CD14-positive monocyte (primary cell): ENCODE measurements at regions not wholly inside any gene's neighbourhood (a gene's known extent, or its start where the extent isn't known, plus 50 kb on each side); places are given as distances from the start of the nearest gene placed in this dataset.

Experiments used
- DNase-seq, 3 donors: peaks; one replicate each; pipeline ENCODE4 v3.0.0-alpha.2; 2011 to 2022
- H2AFZ ChIP-seq: 2 replicates; pipeline ENCODE4 v1.6.0; 2012; ENCODE audit warnings: mild to moderate bottlenecking, low read depth, low read length, inconsistent platforms; ENCODE audit not compliant: insufficient read depth, poor library complexity, severe bottlenecking
- H3K27ac ChIP-seq, 2 donors: 1 replicate in 1 of 2; 2 replicates in 1 of 2; pipeline ENCODE4 v1.5.1; 2012 to 2013; ENCODE audit warnings: low read length in 2 of 2, control low read depth in 1 of 2, inconsistent platforms in 1 of 2, low read depth in 1 of 2, mild to moderate bottlenecking in 1 of 2
- H3K27me3 ChIP-seq, 2 donors: one replicate each; pipeline versions ENCODE4 v1.6.0 to v1.6.1; 2011 to 2013; ENCODE audit warnings: low read length in 2 of 2; ENCODE audit not compliant: control insufficient read depth in 2 of 2, insufficient read depth in 2 of 2
- H3K36me3 ChIP-seq, 2 donors: replicated peaks in 1 of 2; 1 replicate in 1 of 2; 2 replicates in 1 of 2; pipeline versions ENCODE4 v1.5.1 to v1.6.1; 2012 to 2013; ENCODE audit warnings: low read length in 2 of 2, control low read depth in 1 of 2, inconsistent platforms in 1 of 2, mild to moderate bottlenecking in 1 of 2; ENCODE audit not compliant: insufficient read depth in 2 of 2, control insufficient read depth in 1 of 2
- H3K4me1 ChIP-seq, 2 donors: 1 replicate in 1 of 2; 2 replicates in 1 of 2; pipeline versions ENCODE4 v1.5.1 to v1.6.1; 2012 to 2013; ENCODE audit warnings: low read length in 2 of 2, control low read depth in 1 of 2, inconsistent platforms in 1 of 2, mild to moderate bottlenecking in 1 of 2, moderate library complexity in 1 of 2; ENCODE audit not compliant: insufficient read depth in 2 of 2, control insufficient read depth in 1 of 2
- H3K4me2 ChIP-seq: replicated peaks from 2 replicates; pipeline ENCODE3; 2012; ENCODE audit warnings: low read length, moderate library complexity, mild to moderate bottlenecking; ENCODE audit not compliant: poor library complexity, severe bottlenecking; ENCODE audit errors: extremely low read depth
- H3K4me3 ChIP-seq, 3 experiments: fragments of 200-600 bp in 1 of 3; sonication (generic) in 1 of 3; replicated peaks in 1 of 3; 1 replicate in 2 of 3; 2 replicates in 1 of 3; pipeline ENCODE4 v1.5.1; 2011 to 2013; ENCODE audit warnings: low read length in 3 of 3, mild to moderate bottlenecking in 3 of 3, control low read depth in 2 of 3, low read depth in 2 of 3, inconsistent platforms in 1 of 3, moderate library complexity in 1 of 3
- H3K79me2 ChIP-seq: 2 replicates; pipeline ENCODE4 v1.6.0; 2012; ENCODE audit warnings: mild to moderate bottlenecking, control low read depth, inconsistent platforms, low read length, moderate library complexity; ENCODE audit not compliant: insufficient read depth
- H3K9ac ChIP-seq: 2 replicates; pipeline ENCODE4 v1.6.0; 2017; ENCODE audit warnings: low read length, mild to moderate bottlenecking; ENCODE audit not compliant: insufficient read depth, poor library complexity, severe bottlenecking
- H3K9me3 ChIP-seq, 2 donors: replicated peaks in 1 of 2; 1 replicate in 1 of 2; 2 replicates in 1 of 2; pipeline versions ENCODE4 v1.5.1 to v1.6.1; 2012 to 2013; ENCODE audit warnings: low read length in 2 of 2, control low read depth in 1 of 2; ENCODE audit not compliant: control insufficient read depth in 1 of 2, insufficient read depth in 1 of 2
- H4K20me1 ChIP-seq: 2 replicates; pipeline ENCODE4 v1.6.0; 2012; ENCODE audit warnings: mild to moderate bottlenecking, low read length, control low read depth, moderate library complexity; ENCODE audit not compliant: insufficient read depth
- H3K27ac Mint-ChIP-seq, 7 donors: one replicate each; pipeline ENCODE4 v1.8.0; 2020; ENCODE audit warnings: mild to moderate bottlenecking in 7 of 7, mixed read lengths in 7 of 7, moderate library complexity in 6 of 7, inconsistent platforms in 2 of 7
- H3K27me3 Mint-ChIP-seq, 3 donors: one replicate each; pipeline ENCODE4 v1.8.0; 2021 to 2022; ENCODE audit warnings: low read depth in 3 of 3, mild to moderate bottlenecking in 3 of 3, mixed read lengths in 3 of 3, moderate library complexity in 3 of 3, inconsistent platforms in 1 of 3
- H3K36me3 Mint-ChIP-seq, 2 donors: one replicate each; pipeline ENCODE4 v1.8.0; 2020; ENCODE audit warnings: mixed read lengths in 2 of 2, inconsistent platforms in 1 of 2, mild to moderate bottlenecking in 1 of 2
- H3K4me1 Mint-ChIP-seq: one replicate; pipeline ENCODE4 v1.8.0; 2020; ENCODE audit warnings: mild to moderate bottlenecking, mixed read lengths
- H3K4me3 Mint-ChIP-seq, 2 donors: one replicate each; pipeline ENCODE4 v1.8.0; 2020; ENCODE audit warnings: mild to moderate bottlenecking in 2 of 2, mixed read lengths in 2 of 2, moderate library complexity in 1 of 2
- H3K9me3 Mint-ChIP-seq, 7 donors: one replicate each; pipeline ENCODE4 v1.8.0; 2020 to 2022; ENCODE audit warnings: mixed read lengths in 7 of 7, mild to moderate bottlenecking in 6 of 7, moderate library complexity in 6 of 7, inconsistent platforms in 2 of 7
- WGBS: methylation state at CpG from one replicate; pipeline ENCODE4 v1.1.5; 2013; ENCODE audit warnings: missing lambda C conversion rate; ENCODE audit not compliant: insufficient coverage; 5-methylcytosine and 5-hydroxymethylcytosine counted together
- intact Hi-C, 2 donors: fragments of 100-400 bp; cut with micrococcal nuclease; formaldehyde crosslinking; loops; one replicate each; pipeline versions ENCODE4 v1.15.0 to v1.15.1; 2023
- TF ChIP-seq, protein P1 (sequence below): fragments of 200-600 bp; IDR thresholded peaks from one replicate; pipeline ENCODE4 v1.8.0; 2022; ENCODE audit warnings: antibody characterized with exemption, mild to moderate bottlenecking

GRCh38 chrX:65926095-65927019 lies 113.5 kb downstream of the VSIG4 start:
- WGBS: 0% methylated on average over 2 of the region's 5 CpGs
- Histone ChIP-seq H3K9me3 (peaks cover 0 to 4% of the 10 kb centered on the region in 2 donors), H3K4me2 (peak overlapping the region; percentile 55), H3K4me3 (peak overlapping the region in 2 of 3 experiments; percentile 23 to 38), H3K36me3 (no peaks in the 10 kb centered on the region), H2AFZ (peak overlapping the region; percentile 43), H3K9ac (no peak overlapping the region), H3K79me2 (no peaks in the 10 kb centered on the region), H3K4me1 (peaks cover 30 to 47% of the 10 kb centered on the region in 2 donors), H4K20me1 (no peaks in the 10 kb centered on the region), H3K27me3 (peaks cover 0 to 42% of the 10 kb centered on the region in 2 donors), H3K27ac (peak overlapping the region; percentile 34 to 44)
- Mint-ChIP-seq H3K4me3 (peak overlapping the region; percentile 31 to 73), H3K9me3 (peaks cover 0 to 21% (median 6%) of the 10 kb centered on the region in 7 donors), H3K36me3 (peaks cover 0 to 2% of the 10 kb centered on the region in 2 donors), H3K27ac (peak overlapping the region in 6 of 7 donors; percentile 8 to 83 (median 42)), H3K27me3 (peaks cover 0 to 56% (median 2%) of the 10 kb centered on the region in 3 donors), H3K4me1 (peaks cover 47% of the 10 kb centered on the region)
- DNase-seq: peak; percentile 21 to 37 (median 27)
- TF ChIP-seq, protein P1, sequence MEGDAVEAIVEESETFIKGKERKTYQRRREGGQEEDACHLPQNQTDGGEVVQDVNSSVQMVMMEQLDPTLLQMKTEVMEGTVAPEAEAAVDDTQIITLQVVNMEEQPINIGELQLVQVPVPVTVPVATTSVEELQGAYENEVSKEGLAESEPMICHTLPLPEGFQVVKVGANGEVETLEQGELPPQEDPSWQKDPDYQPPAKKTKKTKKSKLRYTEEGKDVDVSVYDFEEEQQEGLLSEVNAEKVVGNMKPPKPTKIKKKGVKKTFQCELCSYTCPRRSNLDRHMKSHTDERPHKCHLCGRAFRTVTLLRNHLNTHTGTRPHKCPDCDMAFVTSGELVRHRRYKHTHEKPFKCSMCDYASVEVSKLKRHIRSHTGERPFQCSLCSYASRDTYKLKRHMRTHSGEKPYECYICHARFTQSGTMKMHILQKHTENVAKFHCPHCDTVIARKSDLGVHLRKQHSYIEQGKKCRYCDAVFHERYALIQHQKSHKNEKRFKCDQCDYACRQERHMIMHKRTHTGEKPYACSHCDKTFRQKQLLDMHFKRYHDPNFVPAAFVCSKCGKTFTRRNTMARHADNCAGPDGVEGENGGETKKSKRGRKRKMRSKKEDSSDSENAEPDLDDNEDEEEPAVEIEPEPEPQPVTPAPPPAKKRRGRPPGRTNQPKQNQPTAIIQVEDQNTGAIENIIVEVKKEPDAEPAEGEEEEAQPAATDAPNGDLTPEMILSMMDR: no peak
- intact Hi-C loops: no loop called here

DNA sequence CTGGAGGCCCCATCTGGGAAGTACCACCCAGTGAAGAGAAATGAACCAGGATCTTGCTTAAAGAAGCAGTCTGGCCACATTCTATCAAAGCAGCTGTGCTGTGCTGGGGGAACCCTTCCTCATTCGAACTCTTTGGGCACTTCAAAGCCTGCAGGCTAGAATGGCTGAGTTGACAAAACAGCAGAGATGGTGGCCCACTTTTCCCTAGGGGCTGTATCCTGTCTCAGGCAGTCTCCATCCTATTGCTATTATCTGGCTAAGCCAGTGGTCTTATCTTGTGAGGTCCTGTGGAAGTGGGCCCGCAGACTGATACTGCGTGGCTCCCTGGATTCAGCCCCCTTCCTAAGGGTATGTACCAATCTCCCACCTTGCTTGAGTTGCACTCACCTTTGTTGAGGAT lies 114.3 kb downstream of the VSIG4 start:
- Histone ChIP-seq H4K20me1 (no peaks in the 10 kb centered on the region), H3K27me3 (peaks cover 0 to 43% of the 10 kb centered on the region in 2 donors), H3K4me2 (no peak overlapping the region), H3K36me3 (no peaks in the 10 kb centered on the region), H3K27ac (peak overlapping the region in 1 of 2 donors; percentile 34), H2AFZ (no peak overlapping the region), H3K4me1 (peaks cover 30 to 47% of the 10 kb centered on the region in 2 donors), H3K9me3 (peaks cover 0 to 4% of the 10 kb centered on the region in 2 donors), H3K79me2 (no peaks in the 10 kb centered on the region), H3K4me3 (peak overlapping the region in 1 of 3 experiments; percentile 38), H3K9ac (no peak overlapping the region)
- Mint-ChIP-seq H3K4me3 (peak overlapping the region in 1 of 2 donors; percentile 11), H3K27ac (peak overlapping the region in 2 of 7 donors; percentile 20 to 83), H3K27me3 (peaks cover 0 to 62% (median 2%) of the 10 kb centered on the region in 3 donors), H3K4me1 (peaks cover 47% of the 10 kb centered on the region), H3K36me3 (peaks cover 0 to 2% of the 10 kb centered on the region in 2 donors), H3K9me3 (peaks cover 0 to 21% (median 5%) of the 10 kb centered on the region in 7 donors)
- DNase-seq: no peak
- intact Hi-C loops: no loop called here
- 33% methylated on average over 1 of the region's 3 CpGs for WGBS
- TF ChIP-seq, protein P1: no peak
